ENCODE measurements at regions not wholly inside any gene's neighbourhood (a gene's known extent, or its start where the extent isn't known, plus 50 kb on each side); places are given as distances from the start of the nearest gene placed in this dataset.

DNA sequence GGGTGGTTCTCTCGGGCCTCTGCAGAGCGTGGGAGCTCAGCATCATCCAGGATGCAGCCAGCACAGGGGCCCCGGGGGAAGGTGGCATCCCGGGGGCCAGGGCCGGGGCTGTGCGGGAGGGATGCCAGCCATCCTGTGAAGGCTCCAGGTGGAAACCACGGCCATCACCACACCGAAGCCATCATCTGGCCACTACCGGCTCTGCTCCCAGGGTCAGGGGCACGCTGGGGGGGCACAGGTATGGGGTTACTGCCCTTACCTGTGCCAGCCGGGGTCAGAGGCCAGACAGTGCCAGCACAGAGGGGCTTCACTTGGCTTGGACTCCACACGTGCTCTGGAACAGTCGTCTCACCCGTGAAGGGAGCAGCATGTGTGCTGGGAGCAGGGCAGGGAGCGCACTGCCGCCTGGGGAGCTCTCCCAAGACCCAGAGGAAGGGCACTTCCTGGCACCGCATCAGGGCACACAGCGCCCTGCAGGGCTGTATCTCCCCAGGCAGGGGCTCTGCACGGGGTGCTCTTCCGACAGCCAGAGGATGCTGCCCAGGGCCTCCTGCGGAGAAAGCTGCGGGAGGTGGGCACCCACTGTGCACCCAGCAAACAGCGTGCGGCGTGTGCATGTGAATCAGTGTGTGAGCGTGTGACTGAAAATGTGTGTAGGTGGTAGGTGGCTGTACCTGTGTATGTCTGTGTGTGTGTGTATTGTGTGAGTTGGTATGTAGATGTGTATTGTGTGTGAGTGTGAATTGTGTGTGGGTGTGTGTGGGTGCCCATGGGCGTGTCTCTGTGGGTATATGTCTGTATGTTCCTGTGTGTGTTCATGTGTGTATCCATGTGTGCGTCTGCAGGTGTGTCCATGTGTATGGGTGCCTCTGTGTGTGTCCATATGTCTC lies 75.0 kb downstream of the PTGR3 start:
- Mint-ChIP-seq H3K9me3 (ENCODE audit: low read depth, unreplicated experiment) (peaks cover 2% of the 10 kb centered on the region), H3K4me1 (ENCODE audit: low read depth, unreplicated experiment) (no peaks in the 10 kb centered on the region), H3K4me3 (ENCODE audit: low read depth, unreplicated experiment) (no peak overlapping the region), H3K36me3 (ENCODE audit: insufficient read depth, unreplicated experiment) (no peaks in the 10 kb centered on the region), H3K27ac (ENCODE audit: unreplicated experiment) (no peak overlapping the region), H3K27me3 (ENCODE audit: unreplicated experiment) (no peaks in the 10 kb centered on the region)
- BruUV-seq (replicated peaks), result no TSS peak
- TF ChIP-seq CTCF (IDR thresholded peaks at IDR 0.05; ENCODE audit: unreplicated experiment), result no peak
- CTCF ChIA-PET, result no interaction called here
- no peak for DNase-seq
- intact Hi-C loops (cut with micrococcal nuclease; ENCODE audit: unreplicated experiment), result no loop called here

- H3K27ac Mint-ChIP-seq (ENCODE audit: unreplicated experiment), result no peak overlapping the region
- DNase-seq, result no peak
- no peaks in the 10 kb centered on the region for H3K27me3 Mint-ChIP-seq (ENCODE audit: unreplicated experiment)
- H3K4me3 Mint-ChIP-seq (ENCODE audit: low read depth, unreplicated experiment), result no peak overlapping the region
- H3K4me1 Mint-ChIP-seq (ENCODE audit: low read depth, unreplicated experiment), result no peaks in the 10 kb centered on the region
- CTCF ChIA-PET, result no interaction called here
- BruUV-seq (replicated peaks), result no TSS peak
- H3K36me3 Mint-ChIP-seq (ENCODE audit: insufficient read depth, unreplicated experiment), result no peaks in the 10 kb centered on the region
- intact Hi-C loops (cut with micrococcal nuclease; ENCODE audit: unreplicated experiment), result no loop called here
- H3K9me3 Mint-ChIP-seq (ENCODE audit: low read depth, unreplicated experiment), result peaks cover 2% of the 10 kb centered on the region
- no peak for TF ChIP-seq CTCF (IDR thresholded peaks at IDR 0.05; ENCODE audit: unreplicated experiment)
Observed at GRCh38 chr18:75132931-75133525, 75.9 kb downstream of the PTGR3 start.

DNA sequence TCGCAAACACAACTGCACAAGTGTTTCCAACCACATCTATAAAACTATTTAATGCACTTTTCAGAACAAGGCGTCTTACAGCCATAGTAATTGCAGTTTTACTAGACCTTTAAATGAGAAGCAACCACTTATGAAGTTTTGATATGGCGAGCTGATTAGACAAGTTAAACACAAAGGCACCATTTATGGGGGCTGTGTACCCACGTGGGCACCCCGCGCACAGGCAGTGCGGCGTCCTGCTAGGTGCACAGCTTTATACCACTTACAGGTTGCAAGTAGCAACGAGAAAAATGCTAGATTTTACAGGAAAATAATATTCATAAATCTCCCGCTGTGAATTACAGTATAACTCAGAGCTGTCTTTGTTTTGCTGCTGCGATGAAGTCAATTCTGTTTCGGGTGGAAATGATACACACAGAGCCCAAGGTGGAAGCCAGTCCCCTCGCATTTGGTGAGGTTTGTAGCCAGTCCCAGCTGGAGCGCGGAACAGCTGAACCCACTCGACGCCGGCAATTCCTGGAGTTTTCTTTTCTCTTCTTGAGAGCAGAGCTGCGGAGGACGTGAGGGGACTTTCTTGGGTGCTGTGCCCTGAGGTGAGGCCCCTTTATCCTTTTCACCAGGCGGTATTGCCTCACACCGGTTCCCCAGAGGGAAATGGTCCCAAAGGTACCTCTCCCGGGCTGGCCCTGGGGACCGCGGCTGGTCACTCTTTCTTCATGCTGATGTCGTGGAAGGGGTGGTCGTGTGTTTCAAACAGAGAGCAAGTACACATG lies 76.7 kb downstream of the PTGR3 start:
- no TSS peak for BruUV-seq (replicated peaks)
- H3K4me3 Mint-ChIP-seq (ENCODE audit: low read depth, unreplicated experiment), result no peak overlapping the region
- TF ChIP-seq CTCF (IDR thresholded peaks at IDR 0.05; ENCODE audit: unreplicated experiment), result no peak
- peaks cover 2% of the 10 kb centered on the region for H3K9me3 Mint-ChIP-seq (ENCODE audit: low read depth, unreplicated experiment)
- no peak overlapping the region for H3K27ac Mint-ChIP-seq (ENCODE audit: unreplicated experiment)
- CTCF ChIA-PET, result no interaction called here
- H3K27me3 Mint-ChIP-seq (ENCODE audit: unreplicated experiment), result no peaks in the 10 kb centered on the region
- no peaks in the 10 kb centered on the region for H3K4me1 Mint-ChIP-seq (ENCODE audit: low read depth, unreplicated experiment)
- H3K36me3 Mint-ChIP-seq (ENCODE audit: insufficient read depth, unreplicated experiment), result no peaks in the 10 kb centered on the region
- intact Hi-C loops (cut with micrococcal nuclease; ENCODE audit: unreplicated experiment), result no loop called here
- DNase-seq, result no peak

- intact Hi-C loops (cut with micrococcal nuclease; ENCODE audit: unreplicated experiment), result no loop called here
- H3K27ac Mint-ChIP-seq (ENCODE audit: unreplicated experiment), result no peak overlapping the region
- H3K4me3 Mint-ChIP-seq (ENCODE audit: low read depth, unreplicated experiment), result no peak overlapping the region
- H3K4me1 Mint-ChIP-seq (ENCODE audit: low read depth, unreplicated experiment), result no peaks in the 10 kb centered on the region
- CTCF ChIA-PET, result no interaction called here
- H3K27me3 Mint-ChIP-seq (ENCODE audit: unreplicated experiment), result peaks cover 4% of the 10 kb centered on the region
- no peaks in the 10 kb centered on the region for H3K36me3 Mint-ChIP-seq (ENCODE audit: insufficient read depth, unreplicated experiment)
- BruUV-seq (replicated peaks), result no TSS peak
- peaks cover 2% of the 10 kb centered on the region for H3K9me3 Mint-ChIP-seq (ENCODE audit: low read depth, unreplicated experiment)
- no peak for TF ChIP-seq CTCF (IDR thresholded peaks at IDR 0.05; ENCODE audit: unreplicated experiment)
- DNase-seq, result no peak
Observed at GRCh38 chr18:75131381-75132000, 77.4 kb downstream of the PTGR3 start.

All from Calu3 (cell line).